Memory B cell (primary cell): ENCODE measurements at regions not wholly inside any gene's neighbourhood (a gene's known extent, or its start where the extent isn't known, plus 50 kb on each side); places are given as distances from the start of the nearest gene placed in this dataset.
A peak's percentile ranks its signal among the peaks of the same experiment; 100 is the strongest.

Experiments
- ATAC-seq: fragments of 150-1000 bp; cut with Tn5 transposase; 2 replicates; pipeline ENCODE4 v1.10.0; 2021; ENCODE audit warnings: low read depth, mild to moderate bottlenecking, moderate library complexity
- DNase-seq, 2 donors: peaks; one replicate each; pipeline ENCODE4 v3.0.0; 2022; ENCODE audit warnings: low spot score in 2 of 2
- H3K27ac Mint-ChIP-seq: one replicate; pipeline ENCODE4 v1.8.0; 2022; ENCODE audit warnings: mild to moderate bottlenecking, moderate library complexity, mixed read lengths
- H3K27me3 Mint-ChIP-seq: one replicate; pipeline ENCODE4 v1.8.0; 2022; ENCODE audit warnings: mixed read lengths
- H3K36me3 Mint-ChIP-seq: one replicate; pipeline ENCODE4 v1.8.0; 2022; ENCODE audit warnings: mild to moderate bottlenecking, mixed read lengths
- H3K4me1 Mint-ChIP-seq: one replicate; pipeline ENCODE4 v1.8.0; 2022; ENCODE audit warnings: mixed read lengths
- H3K4me3 Mint-ChIP-seq: one replicate; pipeline ENCODE4 v1.8.0; 2022; ENCODE audit warnings: mild to moderate bottlenecking, moderate library complexity, mixed read lengths
- H3K9me3 Mint-ChIP-seq: one replicate; pipeline ENCODE4 v1.8.0; 2022; ENCODE audit warnings: mixed read lengths

DNA sequence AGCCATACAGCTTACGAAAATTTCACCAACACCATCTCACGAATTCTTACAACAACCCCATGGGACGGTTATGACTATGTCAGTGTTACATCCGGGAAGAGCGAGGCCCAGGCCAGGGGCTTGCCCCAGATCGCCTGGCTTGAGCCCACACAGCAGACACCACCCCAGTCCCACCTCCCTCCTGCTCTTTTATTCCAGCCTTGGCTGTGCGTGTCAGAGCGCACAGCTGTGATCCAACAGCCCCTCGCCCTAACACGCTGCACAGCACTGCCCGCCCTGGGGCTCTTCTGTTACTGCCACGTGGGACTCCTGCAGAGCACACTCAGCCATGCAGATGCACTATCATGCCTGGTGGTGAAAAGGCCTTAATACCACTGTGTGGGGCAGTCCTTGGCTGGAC lies 127.9 kb downstream of the ENGASE start:
- H3K4me3 Mint-ChIP-seq: no peak overlapping the region
- no peak for DNase-seq
- no peaks in the 10 kb centered on the region for H3K4me1 Mint-ChIP-seq
- no peak overlapping the region for H3K27ac Mint-ChIP-seq
- H3K27me3 Mint-ChIP-seq: peaks cover 13% of the 10 kb centered on the region
- no peaks in the 10 kb centered on the region for H3K9me3 Mint-ChIP-seq
- no peak for ATAC-seq
- no peaks in the 10 kb centered on the region for H3K36me3 Mint-ChIP-seq

DNA sequence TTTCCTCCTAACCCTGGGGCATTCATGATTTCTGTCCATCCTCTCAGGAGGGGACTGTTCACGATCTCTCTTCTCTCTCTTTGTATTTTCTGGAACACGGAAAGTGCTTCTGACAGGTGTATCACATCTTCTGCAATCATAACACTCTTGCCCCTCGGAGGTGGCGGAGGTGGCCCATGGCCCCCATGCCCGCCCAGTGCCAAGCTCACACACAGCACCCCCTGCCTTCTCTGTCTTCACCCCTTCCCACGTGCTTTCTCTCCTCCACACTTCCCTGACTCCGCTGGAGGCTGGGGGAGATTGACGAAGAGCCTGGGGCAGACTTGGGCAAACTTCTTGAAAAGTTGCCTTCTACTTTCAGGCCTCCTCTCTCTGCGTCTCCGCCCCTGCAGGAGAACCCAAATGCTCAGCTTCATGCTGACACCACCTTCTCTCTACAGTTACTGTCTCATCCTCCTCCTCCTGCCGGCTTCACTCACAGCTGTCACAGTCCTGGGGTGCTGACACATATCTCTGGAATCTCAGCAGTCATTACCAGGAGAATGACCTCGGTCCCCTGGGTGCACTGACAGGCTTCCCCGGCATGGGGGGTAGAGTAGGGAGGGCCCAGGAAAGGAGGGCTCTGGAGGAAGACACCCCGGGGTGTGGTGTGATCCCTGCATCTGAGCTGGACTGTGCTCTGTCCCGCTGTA lies 127.1 kb downstream of the ENGASE start:
- no peaks in the 10 kb centered on the region for H3K4me1 Mint-ChIP-seq
- peaks cover 16% of the 10 kb centered on the region for H3K27me3 Mint-ChIP-seq
- ATAC-seq (no peak), DNase-seq (no peak)
- H3K27ac Mint-ChIP-seq: no peak overlapping the region
- H3K9me3 Mint-ChIP-seq: no peaks in the 10 kb centered on the region
- H3K36me3 Mint-ChIP-seq: no peaks in the 10 kb centered on the region
- no peak overlapping the region for H3K4me3 Mint-ChIP-seq

DNA sequence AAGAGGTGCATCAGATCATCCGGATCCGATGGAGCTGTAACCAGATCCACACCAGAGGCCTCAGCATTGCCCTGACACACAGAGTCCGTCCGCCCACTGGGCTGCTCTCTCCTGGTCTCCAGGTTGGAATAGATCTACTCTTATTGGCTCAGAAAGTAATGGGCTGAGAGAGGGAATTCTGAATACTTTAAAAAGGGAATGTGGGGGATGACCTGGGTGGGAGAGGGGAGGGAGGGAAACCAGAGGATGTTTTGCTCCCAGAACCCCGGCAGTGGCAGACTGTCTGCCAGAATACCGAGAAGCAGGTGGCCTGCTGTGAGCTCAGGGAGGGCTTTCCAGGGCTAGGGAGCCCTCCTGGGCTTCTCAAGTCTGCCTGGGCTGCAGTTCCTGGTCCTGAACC lies 126.5 kb downstream of the ENGASE start:
- Mint-ChIP-seq H3K4me1 (no peaks in the 10 kb centered on the region), H3K9me3 (no peaks in the 10 kb centered on the region), H3K4me3 (no peak overlapping the region), H3K27me3 (peaks cover 16% of the 10 kb centered on the region), H3K27ac (no peak overlapping the region), H3K36me3 (no peaks in the 10 kb centered on the region)
- ATAC-seq: no peak
- no peak for DNase-seq

DNA sequence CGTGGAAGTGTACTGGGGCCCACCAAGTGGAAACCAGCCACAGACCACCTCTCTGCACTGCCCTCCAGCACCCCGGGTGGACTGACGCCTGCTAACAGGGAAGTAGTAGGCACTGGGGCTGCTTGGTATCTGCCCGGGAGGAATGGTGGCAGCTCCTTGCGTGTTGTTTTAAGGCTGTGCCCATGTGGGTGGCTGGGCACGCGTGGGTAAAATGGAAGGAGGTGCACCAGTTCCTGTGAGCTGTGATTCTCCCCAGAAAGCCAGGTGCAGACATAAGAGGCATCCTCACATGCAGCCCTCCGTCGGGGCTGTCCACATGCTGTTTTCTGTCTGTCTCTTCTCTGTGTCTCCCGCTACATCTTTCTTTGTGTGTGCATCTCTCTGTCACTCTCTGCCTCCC lies 122.3 kb downstream of the ENGASE start:
- ATAC-seq (no peak), DNase-seq (no peak)
- no peaks in the 10 kb centered on the region for H3K9me3 Mint-ChIP-seq
- H3K36me3 Mint-ChIP-seq: no peaks in the 10 kb centered on the region
- no peak overlapping the region for H3K4me3 Mint-ChIP-seq
- H3K27ac Mint-ChIP-seq: no peak overlapping the region
- H3K27me3 Mint-ChIP-seq: peaks cover 16% of the 10 kb centered on the region
- H3K4me1 Mint-ChIP-seq: no peaks in the 10 kb centered on the region

DNA sequence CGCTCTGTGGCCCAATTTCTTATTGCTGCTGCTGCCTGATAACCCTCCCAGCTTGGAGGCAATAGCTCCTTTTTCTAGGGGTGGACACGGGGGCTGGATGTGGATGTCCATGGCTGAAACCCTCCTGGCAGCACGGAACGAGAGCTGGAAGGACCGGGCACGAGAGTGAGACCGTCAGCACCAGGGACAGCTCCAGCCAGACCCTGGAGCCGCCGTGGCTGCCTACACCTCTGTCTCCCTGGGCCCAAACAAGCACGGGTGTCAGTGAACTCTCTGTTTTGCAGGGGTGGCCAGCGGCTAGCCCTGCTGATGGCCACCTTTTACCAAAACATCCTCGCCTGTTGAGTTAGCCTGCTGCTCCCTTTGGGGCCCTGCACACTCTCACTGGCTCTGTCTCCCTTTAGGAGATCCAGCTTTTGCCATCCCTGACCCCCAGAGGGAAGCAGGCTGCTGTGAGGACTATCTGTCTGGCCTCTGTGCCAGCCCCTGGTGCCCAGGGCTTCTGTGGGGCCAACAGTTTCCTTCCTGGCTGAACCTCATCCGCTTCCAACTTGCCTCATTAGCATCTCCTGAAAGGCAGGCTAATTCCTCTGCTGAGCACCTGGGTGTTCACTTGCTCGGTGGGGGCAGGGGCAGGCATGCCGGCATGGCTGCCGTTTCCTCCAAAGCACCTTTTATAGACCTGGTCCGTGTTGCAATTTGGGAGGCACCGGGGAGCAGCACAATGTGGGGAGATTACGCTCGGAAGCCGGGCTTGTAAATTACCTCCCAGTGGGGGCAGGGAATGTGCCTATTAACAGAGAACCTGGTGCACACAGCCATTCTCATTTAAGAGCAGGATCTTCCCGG lies 118.1 kb downstream of the ENGASE start:
- Mint-ChIP-seq H3K4me1 (no peaks in the 10 kb centered on the region), H3K9me3 (no peaks in the 10 kb centered on the region), H3K36me3 (no peaks in the 10 kb centered on the region), H3K4me3 (no peak overlapping the region), H3K27ac (no peak overlapping the region), H3K27me3 (peaks cover 19% of the 10 kb centered on the region)
- no peak for ATAC-seq
- no peak for DNase-seq

DNA sequence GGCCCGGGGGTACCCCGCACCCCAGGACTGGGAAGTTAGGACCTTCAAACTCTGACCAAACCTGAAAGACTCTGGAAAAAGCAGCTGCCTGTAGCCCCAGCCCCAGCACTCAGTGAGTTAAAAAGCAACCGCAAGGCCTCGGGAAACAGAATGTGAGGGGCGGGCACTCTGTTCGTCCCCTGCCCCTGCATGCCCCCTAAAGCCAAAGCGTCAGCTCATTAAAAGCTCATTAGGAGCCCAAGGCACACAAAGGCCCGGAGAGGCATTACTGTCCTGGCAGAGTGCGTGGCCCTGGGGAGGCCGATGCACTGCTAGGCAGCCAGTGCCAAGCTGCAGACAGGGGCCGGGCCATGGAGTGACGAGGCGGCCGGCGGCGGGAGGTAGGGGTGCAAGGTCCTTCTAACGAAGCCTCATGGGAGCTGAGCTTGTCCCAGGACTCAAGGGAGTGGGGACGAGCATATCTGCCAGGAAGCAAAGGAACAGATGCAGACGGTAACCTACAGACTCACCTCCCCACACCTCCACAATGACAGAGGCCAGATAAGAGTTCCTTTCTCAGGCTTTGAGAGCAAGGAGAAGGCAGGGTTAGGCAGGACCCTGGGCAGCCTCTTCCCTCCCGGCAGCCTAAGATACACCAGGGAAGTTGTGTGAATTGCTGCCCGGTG lies 116.8 kb downstream of the ENGASE start:
- Mint-ChIP-seq H3K4me3 (no peak overlapping the region), H3K36me3 (no peaks in the 10 kb centered on the region), H3K9me3 (no peaks in the 10 kb centered on the region), H3K4me1 (no peaks in the 10 kb centered on the region), H3K27me3 (peaks cover 20% of the 10 kb centered on the region), H3K27ac (no peak overlapping the region)
- ATAC-seq (no peak), DNase-seq (no peak)

DNA sequence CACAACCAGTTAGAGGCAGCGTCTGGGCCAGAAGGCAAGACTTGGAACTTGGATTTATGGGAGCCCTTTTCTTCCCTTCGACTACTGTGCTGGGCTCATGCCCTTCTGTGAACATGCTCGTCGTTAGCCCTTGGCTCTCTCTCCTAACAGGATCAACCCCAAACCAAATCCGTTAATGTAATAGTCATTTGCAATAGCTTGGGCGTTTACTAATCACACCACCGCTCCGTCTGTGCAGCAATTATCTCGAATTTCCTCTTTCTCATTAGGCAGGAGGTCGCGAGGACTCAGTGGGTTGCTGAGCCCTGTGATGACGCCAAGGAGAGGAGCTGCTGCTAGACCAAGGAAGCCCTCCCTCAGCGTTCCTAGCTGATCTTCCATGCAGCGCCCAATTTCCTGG lies 114.7 kb downstream of the ENGASE start:
- no peak overlapping the region for H3K4me3 Mint-ChIP-seq
- ATAC-seq (no peak), DNase-seq (no peak)
- no peak overlapping the region for H3K27ac Mint-ChIP-seq
- no peaks in the 10 kb centered on the region for H3K4me1 Mint-ChIP-seq
- H3K36me3 Mint-ChIP-seq: no peaks in the 10 kb centered on the region
- H3K9me3 Mint-ChIP-seq: no peaks in the 10 kb centered on the region
- H3K27me3 Mint-ChIP-seq: peaks cover 26% of the 10 kb centered on the region

DNA sequence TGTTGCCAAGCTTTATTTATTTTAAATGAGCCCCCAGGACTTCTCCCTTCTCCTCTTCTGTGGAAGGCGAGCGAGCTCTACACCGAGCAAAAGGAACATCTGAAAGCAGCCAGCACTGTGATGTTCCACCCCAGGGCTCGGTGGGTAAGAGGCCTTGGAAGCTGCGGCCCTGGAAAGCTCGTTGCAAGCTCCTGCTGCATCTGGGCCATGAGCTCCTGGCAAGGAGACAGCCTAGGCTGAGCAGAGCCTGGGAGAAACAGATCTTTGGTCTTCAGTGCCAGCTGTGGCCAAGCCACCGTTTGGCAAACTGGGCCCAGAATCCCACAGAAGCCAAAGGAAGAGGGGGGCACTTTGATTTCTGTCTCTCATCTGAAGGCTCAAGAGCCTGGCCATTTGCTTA lies 114.1 kb downstream of the ENGASE start:
- Mint-ChIP-seq H3K27ac (no peak overlapping the region), H3K9me3 (no peaks in the 10 kb centered on the region), H3K27me3 (peaks cover 28% of the 10 kb centered on the region), H3K4me3 (no peak overlapping the region), H3K4me1 (no peaks in the 10 kb centered on the region), H3K36me3 (no peaks in the 10 kb centered on the region)
- no peak for ATAC-seq
- DNase-seq: no peak

DNA sequence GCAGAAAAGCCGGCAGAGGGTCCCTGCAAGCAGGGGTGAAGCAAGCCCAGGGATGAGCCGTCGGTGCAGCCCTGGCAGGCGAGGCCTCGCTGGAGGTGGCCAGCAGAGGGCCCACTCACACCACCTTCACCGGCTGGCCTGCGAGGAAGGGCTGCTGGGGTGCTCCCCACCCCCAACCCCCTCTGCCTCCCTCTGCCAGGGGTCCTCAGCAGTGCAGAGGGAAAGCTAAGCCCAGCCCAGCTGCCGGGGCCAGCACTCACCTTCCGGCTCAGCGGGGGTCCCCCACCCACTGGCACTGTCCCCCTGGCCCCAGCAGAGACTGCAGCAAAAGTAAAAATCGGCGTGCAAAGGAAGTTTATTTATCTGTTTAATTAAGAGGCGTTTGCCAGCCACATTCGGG lies 113.4 kb downstream of the ENGASE start:
- DNase-seq: peak; percentile 40 to 42
- H3K9me3 Mint-ChIP-seq: no peaks in the 10 kb centered on the region
- H3K4me3 Mint-ChIP-seq: no peak overlapping the region
- peak; percentile 75 for ATAC-seq
- no peak overlapping the region for H3K27ac Mint-ChIP-seq
- H3K27me3 Mint-ChIP-seq: peaks cover 28% of the 10 kb centered on the region
- H3K4me1 Mint-ChIP-seq: peaks cover 3% of the 10 kb centered on the region
- no peaks in the 10 kb centered on the region for H3K36me3 Mint-ChIP-seq

DNA sequence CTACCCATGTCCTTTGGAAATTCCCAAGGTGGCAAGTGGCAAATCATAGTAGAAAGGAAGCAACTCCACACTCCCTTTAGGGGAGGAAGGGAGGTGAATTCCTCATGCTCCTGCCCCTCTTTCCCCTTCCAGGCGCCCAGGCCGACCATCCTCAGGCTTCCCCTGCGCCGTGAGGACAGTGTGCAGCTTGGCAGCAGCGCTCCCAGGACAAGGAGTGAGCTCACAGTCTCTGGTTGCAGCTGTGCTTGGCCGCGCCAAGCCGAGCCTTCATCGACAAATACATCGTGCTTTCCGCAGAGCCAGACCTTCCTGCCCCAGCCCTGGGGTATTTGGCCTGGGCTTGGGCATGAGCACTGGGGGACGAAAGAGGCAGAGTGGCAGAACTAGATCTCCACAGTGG lies 112.6 kb downstream of the ENGASE start:
- Mint-ChIP-seq H3K4me3 (no peak overlapping the region), H3K27me3 (peaks cover 28% of the 10 kb centered on the region), H3K4me1 (peaks cover 3% of the 10 kb centered on the region), H3K27ac (no peak overlapping the region), H3K9me3 (no peaks in the 10 kb centered on the region), H3K36me3 (no peaks in the 10 kb centered on the region)
- ATAC-seq: no peak
- no peak for DNase-seq

DNA sequence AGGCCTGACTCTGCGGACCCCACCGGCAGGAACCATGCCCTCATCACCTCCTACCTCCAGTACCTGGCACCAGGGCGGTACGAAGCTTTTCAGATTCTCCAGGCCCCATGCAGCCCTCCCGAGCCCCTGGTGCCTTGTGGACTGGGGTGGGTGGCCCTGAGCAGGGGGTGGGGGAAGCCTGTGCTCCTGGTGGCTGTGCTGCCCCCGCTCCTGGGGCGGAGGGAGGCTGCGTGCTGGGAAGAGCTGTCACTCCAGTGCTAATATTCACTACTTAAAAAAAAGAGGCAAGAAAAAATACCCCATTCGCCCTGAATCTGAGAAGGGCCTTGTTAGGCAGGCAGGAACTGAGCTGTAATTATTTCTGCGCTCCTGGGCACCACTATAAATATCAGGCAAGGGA lies 111.8 kb downstream of the ENGASE start:
- no peak overlapping the region for H3K4me3 Mint-ChIP-seq
- peaks cover 34% of the 10 kb centered on the region for H3K27me3 Mint-ChIP-seq
- ATAC-seq (no peak), DNase-seq (no peak)
- H3K9me3 Mint-ChIP-seq: no peaks in the 10 kb centered on the region
- H3K27ac Mint-ChIP-seq: no peak overlapping the region
- no peaks in the 10 kb centered on the region for H3K36me3 Mint-ChIP-seq
- peaks cover 3% of the 10 kb centered on the region for H3K4me1 Mint-ChIP-seq

DNA sequence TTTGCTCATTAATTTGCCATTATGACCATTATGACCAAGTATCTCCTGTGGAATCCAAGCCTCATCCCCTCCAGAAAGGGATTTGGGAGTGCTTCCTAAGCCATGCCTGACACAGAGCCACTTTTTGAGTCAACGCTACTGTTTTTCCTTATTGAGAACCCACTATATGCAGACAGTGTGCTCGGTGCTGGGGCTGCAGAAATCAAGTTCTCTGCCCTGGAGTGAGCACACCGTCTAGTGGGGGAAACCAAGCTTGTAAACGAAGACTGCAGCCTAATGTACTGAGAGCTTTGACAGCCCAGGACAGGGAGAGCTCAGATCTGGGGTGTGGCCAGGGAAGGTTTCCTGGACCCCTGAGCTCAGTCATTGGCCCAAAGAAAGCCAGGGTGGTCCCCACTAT lies 111.0 kb downstream of the ENGASE start:
- Mint-ChIP-seq H3K36me3 (no peaks in the 10 kb centered on the region), H3K27me3 (peaks cover 29% of the 10 kb centered on the region)
- no peak for ATAC-seq

DNA sequence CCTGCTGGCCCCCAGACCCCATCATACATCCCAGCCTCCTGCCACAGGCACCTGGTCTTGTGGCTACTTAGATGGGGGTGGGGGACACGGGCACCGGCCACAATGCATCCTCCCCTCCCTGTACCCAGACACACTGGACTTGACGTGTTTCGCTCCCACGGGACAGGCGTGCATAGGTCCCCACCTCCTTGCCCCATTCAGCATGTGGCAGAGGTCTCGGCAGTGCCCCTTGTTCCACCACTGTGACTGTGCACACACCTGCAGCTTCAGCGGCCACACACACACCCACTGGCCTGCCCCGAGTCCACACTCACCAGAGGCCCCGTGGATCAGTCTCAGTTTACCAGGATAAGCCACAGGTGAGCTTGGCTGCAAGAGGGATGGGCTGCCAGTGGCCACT lies 109.6 kb downstream of the ENGASE start:
- Mint-ChIP-seq H3K36me3 (no peaks in the 10 kb centered on the region), H3K27ac (no peak overlapping the region), H3K9me3 (no peaks in the 10 kb centered on the region), H3K27me3 (peaks cover 23% of the 10 kb centered on the region), H3K4me1 (peaks cover 3% of the 10 kb centered on the region), H3K4me3 (peak overlapping the region; percentile 35)
- DNase-seq (no peak), ATAC-seq (no peak)

More for the DNA sequence above, 111.0 kb downstream of the ENGASE start:
- Mint-ChIP-seq H3K4me3 (no peak overlapping the region), H3K9me3 (no peaks in the 10 kb centered on the region), H3K27ac (no peak overlapping the region), H3K4me1 (peaks cover 3% of the 10 kb centered on the region)
- DNase-seq: no peak
